UCSD-AML1 (cell line): ENCODE measurements at regions not wholly inside any gene's neighbourhood (a gene's known extent, or its start where the extent isn't known, plus 50 kb on each side); places are given as distances from the start of the nearest gene placed in this dataset.
"Not testable (repeated sequence)": the region's sequence is repeated elsewhere in the genome, so short reads cannot be mapped to it uniquely, and the experiment has no call there.

Source experiments
- DNase-seq: peaks from one replicate; lab custom pipeline; 2025; ENCODE audit not compliant: unreplicated experiment; lab: John Stamatoyannopoulos, UW

- DNase-seq = no peak
Observed at GRCh38 chr1:19591482-19592091, 52.5 kb upstream of the NBL1 start.

GRCh38 chr1:19585507-19585906, 58.6 kb upstream of the NBL1 start:
- no peak for DNase-seq

- peak; percentile 71 for DNase-seq
Observed at GRCh38 chr1:19582318-19582717, 61.8 kb upstream of the NBL1 start.

- no peak for DNase-seq
Observed at GRCh38 chr1:19581381-19581780, 62.7 kb upstream of the NBL1 start.

- DNase-seq = no peak
Observed at GRCh38 chr1:19577561-19577960, 66.5 kb upstream of the NBL1 start.

GRCh38 chr1:19577036-19577435, 67.1 kb upstream of the NBL1 start:
- DNase-seq = no peak

GRCh38 chr1:19569786-19570185, 74.3 kb upstream of the NBL1 start:
- no peak for DNase-seq

- no peak for DNase-seq
Observed at GRCh38 chr1:19567041-19567440, 77.1 kb upstream of the NBL1 start.

- DNase-seq = no peak
Observed at GRCh38 chr1:19564366-19564765, 79.0 kb upstream of the CAPZB start.

GRCh38 chr1:19563324-19564097, 78.2 kb upstream of the CAPZB start:
- DNase-seq = no peak

- DNase-seq = no peak
Observed at GRCh38 chr1:19562847-19563246, 77.5 kb upstream of the CAPZB start.

GRCh38 chr1:19560480-19560879, 75.1 kb upstream of the CAPZB start:
- no peak for DNase-seq

- no peak for DNase-seq
Observed at GRCh38 chr1:19559641-19560040, 74.3 kb upstream of the CAPZB start.

GRCh38 chr1:19557609-19558051, 72.3 kb upstream of the CAPZB start:
- no peak for DNase-seq

GRCh38 chr1:19554090-19554489, 68.8 kb upstream of the CAPZB start:
- no peak for DNase-seq

- DNase-seq = no peak
Observed at GRCh38 chr1:19552291-19553010, 67.1 kb upstream of the CAPZB start.

- DNase-seq = not testable (repeated sequence)
Observed at GRCh38 chr1:19551837-19552236, 66.5 kb upstream of the CAPZB start.

GRCh38 chr1:19550437-19550836, 65.1 kb upstream of the CAPZB start:
- DNase-seq = not testable (repeated sequence)

GRCh38 chr1:19547814-19548213, 62.5 kb upstream of the CAPZB start:
- no peak for DNase-seq

- DNase-seq = no peak
Observed at GRCh38 chr1:19536519-19536918, 51.2 kb upstream of the CAPZB start.

GRCh38 chr1:19535214-19535613, 49.9 kb upstream of the CAPZB start:
- no peak for DNase-seq
